Spinal cord (tissue), 9 donors: ENCODE measurements at regions not wholly inside any gene's neighbourhood (a gene's known extent, or its start where the extent isn't known, plus 50 kb on each side); places are given as distances from the start of the nearest gene placed in this dataset.
"Not testable (repeated sequence)": the region's sequence is repeated elsewhere in the genome, so short reads cannot be mapped to it uniquely, and the experiment has no call there.

Source experiments
- DNase-seq, 6 donors: peaks; one replicate each; pipeline versions ENCODE4 v3.0.0 to v3.0.0-alpha.2; 2013 to 2015; ENCODE audit warnings: low spot score in 6 of 6, low read depth in 4 of 6
- H3K27ac ChIP-seq: one replicate; pipeline ENCODE4 v1.5.1; 2013; ENCODE audit warnings: low read depth, low read length, control low read depth
- H3K27me3 ChIP-seq: one replicate; pipeline ENCODE4 v1.6.1; 2013; ENCODE audit warnings: low read length; ENCODE audit not compliant: control insufficient read depth, insufficient read depth
- H3K36me3 ChIP-seq: one replicate; pipeline ENCODE4 v1.6.1; 2013; ENCODE audit warnings: low read length; ENCODE audit not compliant: control insufficient read depth, insufficient read depth
- H3K4me1 ChIP-seq: one replicate; pipeline ENCODE4 v1.6.1; 2013; ENCODE audit warnings: low read length; ENCODE audit not compliant: control insufficient read depth, insufficient read depth
- H3K4me3 ChIP-seq: one replicate; pipeline ENCODE4 v1.5.1; 2013; ENCODE audit warnings: low read depth, low read length, control low read depth
- H3K9me3 ChIP-seq: one replicate; pipeline ENCODE4 v1.6.1; 2013; ENCODE audit warnings: low read length; ENCODE audit not compliant: control insufficient read depth, insufficient read depth
- WGBS: methylation state at CpG from one replicate; pipeline ENCODE4 v1.1.5; 2013; ENCODE audit warnings: missing lambda C conversion rate; ENCODE audit not compliant: insufficient coverage; 5-methylcytosine and 5-hydroxymethylcytosine counted together
- donor health status: healthy.

DNA sequence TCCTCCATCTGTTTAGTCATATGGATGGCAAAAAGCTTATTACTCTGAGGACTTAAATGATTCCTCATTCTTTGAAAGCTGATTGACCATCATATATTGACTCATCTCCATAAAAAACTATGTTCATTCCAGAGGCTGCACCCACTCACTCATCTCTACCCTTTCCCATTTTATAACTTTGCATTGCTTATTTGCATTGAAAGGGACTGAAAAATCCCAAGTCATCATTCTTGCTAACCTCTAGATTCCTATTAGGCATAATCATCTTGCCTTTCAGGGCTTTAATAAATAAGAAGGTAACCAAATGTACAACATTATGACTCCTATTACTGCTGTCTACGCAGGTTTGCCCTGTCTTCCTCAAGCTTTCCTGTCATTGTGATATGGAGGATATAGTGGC lies 1180.3 kb upstream of the B3GALT2 start:
- Histone ChIP-seq H3K27ac (no peak overlapping the region), H3K9me3 (no peaks in the 10 kb centered on the region), H3K27me3 (no peaks in the 10 kb centered on the region), H3K36me3 (no peaks in the 10 kb centered on the region), H3K4me3 (no peak overlapping the region), H3K4me1 (no peaks in the 10 kb centered on the region)
- no peak for DNase-seq
- WGBS = no CpG with 5 or more reads among the region's 1 CpG

DNA sequence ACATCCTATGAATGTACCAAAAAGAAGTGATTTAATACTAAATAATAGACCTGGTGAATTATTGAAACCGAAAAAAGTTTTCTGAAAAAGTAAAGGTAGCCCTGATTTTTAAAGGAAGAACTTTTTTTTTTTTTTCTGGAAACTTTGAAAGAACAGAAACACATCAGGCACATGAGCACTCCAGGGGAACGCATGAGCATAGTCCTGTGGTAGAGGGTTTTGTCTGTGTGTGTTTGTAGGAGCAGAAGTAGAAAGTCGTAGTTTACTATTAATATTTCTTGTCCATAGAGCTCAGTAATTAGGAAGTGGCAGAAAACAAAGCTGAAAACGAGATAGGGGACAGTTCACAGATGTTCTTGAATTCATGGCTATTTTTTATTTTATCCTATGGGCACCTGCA lies 1175.9 kb upstream of the B3GALT2 start:
- WGBS = 50% methylated on average over 2 of the region's 4 CpGs
- Histone ChIP-seq H3K36me3 (no peaks in the 10 kb centered on the region), H3K27ac (no peak overlapping the region), H3K27me3 (no peaks in the 10 kb centered on the region), H3K9me3 (no peaks in the 10 kb centered on the region), H3K4me3 (no peak overlapping the region), H3K4me1 (no peaks in the 10 kb centered on the region)
- DNase-seq = no peak

DNA sequence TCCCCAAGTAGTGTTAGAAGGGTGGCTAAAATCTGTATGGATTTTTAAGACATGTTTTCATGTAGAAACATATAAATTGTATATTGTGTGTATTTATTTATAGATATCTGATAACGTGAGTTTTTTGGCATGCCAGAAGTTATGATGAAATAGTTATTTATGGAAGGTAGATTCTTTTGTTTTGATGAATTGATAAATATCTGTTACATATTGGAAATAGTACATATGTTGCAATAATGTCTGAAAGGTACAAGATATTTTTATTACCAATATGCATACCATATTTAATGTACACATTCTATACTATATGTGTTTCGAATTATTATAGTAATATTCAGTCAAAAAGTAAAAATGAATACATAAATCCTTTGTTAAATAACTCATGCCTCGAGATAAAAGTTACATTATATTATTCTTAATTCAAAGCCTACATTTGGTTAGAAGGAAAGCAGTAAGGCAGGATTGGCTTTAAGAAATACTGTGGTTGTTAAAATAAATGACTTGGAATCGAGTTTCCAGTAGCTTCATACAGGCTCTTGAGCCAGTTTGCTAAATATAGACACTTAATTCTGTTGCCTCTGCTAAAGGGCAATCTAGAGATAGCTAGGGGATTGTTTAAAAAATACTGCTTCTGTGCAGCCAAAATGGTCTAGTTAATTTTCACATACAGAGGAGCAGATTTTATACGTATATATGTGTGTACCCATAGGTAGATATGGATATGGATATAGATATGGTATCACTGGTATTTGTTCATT lies 1175.1 kb upstream of the B3GALT2 start:
- H3K27ac ChIP-seq = no peak overlapping the region
- no CpG with 5 or more reads among the region's 5 CpGs for WGBS
- DNase-seq = peak in 2 of 6 donors; percentile 4 to 45
- H3K9me3 ChIP-seq = no peaks in the 10 kb centered on the region
- H3K27me3 ChIP-seq = no peaks in the 10 kb centered on the region
- H3K4me3 ChIP-seq = no peak overlapping the region
- H3K4me1 ChIP-seq = no peaks in the 10 kb centered on the region
- H3K36me3 ChIP-seq = no peaks in the 10 kb centered on the region

DNA sequence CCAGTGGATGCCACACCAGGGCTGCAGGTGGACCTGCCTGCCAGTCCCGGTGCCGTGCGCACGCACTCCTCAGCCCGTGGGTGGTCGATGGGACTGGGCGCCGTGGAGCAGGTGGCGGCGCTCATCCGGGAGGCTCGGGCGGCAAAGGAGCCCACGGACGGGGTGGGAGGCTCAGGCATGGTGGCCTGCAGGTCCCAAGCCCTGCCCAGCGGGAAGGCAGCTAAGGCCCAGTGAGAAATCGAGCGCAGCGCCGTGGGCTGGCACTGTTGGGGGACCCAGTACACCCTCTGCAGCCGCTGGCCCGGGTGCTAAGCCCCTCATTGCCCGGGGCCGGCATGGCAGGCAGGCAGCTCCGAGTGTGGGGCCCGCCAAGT lies 1171.8 kb upstream of the B3GALT2 start:
- Histone ChIP-seq H3K4me3 (no peak overlapping the region), H3K36me3 (no peaks in the 10 kb centered on the region), H3K9me3 (no peaks in the 10 kb centered on the region), H3K4me1 (no peaks in the 10 kb centered on the region), H3K27ac (no peak overlapping the region), H3K27me3 (no peaks in the 10 kb centered on the region)
- DNase-seq = no peak
- WGBS = 98% methylated on average over 26 of the region's 26 CpGs

DNA sequence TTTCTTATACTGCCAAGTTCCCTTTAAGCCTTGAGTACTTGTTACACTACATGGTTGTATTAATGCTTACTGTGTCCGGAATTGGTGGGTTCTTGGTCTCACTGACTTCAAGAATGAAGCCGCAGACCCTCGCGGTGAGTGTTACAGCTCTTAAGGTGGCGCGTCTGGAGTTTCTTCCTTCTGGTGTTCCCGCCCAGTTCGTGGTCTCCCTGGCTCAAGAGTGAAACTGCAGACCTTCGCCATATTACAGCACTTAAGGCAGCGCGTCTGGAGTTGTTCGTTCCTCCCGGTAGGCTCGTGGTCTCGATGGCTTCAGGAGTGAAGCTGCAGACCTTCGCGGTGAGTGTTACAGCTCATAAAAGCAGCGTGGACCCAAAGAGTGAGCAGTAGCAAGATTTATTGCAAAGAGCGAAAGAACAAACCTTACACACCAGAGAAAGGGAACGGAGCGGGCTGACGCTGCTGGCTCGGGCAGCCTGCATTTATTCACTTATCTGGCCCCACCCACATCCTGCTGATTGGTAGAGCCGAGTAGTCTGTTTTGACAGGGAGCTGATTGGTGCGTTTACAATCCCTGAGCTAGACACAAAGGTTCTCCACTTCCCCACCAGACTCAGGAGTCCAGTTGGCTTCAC lies 1171.3 kb upstream of the B3GALT2 start:
- H3K4me1 ChIP-seq, H3K27me3 ChIP-seq, H3K27ac ChIP-seq, H3K9me3 ChIP-seq, H3K4me3 ChIP-seq, H3K36me3 ChIP-seq, DNase-seq: not testable (repeated sequence)
- 96% methylated on average over 13 of the region's 25 CpGs for WGBS

DNA sequence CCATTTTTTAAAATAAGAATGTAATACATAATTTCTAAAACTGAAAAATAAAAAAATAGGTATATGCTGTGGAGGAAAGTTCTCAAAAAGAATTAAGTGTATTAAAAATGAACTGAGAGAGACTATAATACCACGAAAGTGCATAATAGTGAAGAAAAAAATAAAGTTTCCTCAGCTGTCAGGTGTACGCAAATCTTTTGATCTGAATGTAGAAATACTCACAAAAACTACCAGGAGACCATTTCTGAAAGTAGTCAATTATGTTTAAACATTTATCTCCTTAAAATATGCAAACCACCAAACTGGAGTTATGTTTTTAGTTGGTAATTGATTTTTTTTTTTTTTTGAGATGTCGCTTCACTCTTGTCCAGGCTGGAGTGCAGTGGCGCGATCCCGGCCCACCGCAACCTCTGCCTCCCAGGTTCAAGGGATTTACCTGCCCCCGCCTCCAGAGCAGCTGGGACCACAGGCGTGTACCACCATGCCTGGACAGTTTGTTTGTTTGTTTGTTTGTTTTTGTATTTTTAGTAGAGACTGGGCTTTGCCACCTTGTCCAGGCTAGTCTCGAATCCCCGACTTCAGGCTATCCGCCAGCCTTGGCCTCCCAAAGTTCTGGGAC lies 1169.2 kb upstream of the B3GALT2 start:
- Histone ChIP-seq H3K4me3 (no peak overlapping the region), H3K27me3 (no peaks in the 10 kb centered on the region), H3K9me3 (no peaks in the 10 kb centered on the region), H3K27ac (no peak overlapping the region), H3K4me1 (no peaks in the 10 kb centered on the region), H3K36me3 (no peaks in the 10 kb centered on the region)
- 95% methylated on average over 7 of the region's 12 CpGs for WGBS
- no peak for DNase-seq

DNA sequence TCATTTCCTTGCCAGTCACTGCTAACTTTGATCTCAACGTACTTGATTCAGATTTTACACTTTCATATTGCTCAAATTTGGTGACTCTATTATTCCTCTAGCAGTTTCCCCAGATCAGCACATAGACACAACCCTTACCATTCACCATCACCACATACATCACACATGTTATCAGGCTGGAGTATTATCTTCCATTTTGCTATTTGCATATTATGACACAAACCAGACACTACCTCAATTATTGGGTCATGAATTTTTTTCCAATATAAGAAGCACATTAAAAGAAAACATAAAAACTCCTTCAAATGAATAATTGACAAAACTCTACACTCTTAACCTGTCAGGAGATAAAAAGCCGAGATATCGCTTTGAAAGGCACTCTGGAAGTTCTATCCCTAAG lies 1166.7 kb upstream of the B3GALT2 start:
- whole genome bisulfite sequencing = 75% methylated on average over 1 of the region's 3 CpGs
- Histone ChIP-seq H3K9me3 (no peaks in the 10 kb centered on the region), H3K27me3 (no peaks in the 10 kb centered on the region)

DNA sequence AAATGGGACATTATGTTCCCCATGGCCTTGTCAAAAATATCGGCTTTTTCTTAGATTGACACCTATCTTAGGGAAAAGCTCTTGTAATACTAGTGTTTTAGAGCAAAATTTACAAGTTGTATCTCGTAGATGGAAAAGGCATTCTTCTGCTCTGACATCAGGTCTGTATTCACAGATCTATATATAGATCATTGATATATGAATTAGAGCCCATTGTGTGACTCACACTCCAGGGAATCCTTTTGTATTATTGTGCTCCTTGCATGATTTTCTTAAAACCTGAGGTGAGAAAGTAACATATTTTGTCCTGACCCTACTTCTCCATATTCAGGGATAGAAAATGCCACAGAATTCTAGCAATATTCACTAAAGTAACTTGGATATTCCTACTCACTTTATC lies 1160.8 kb upstream of the B3GALT2 start:
- H3K4me3 ChIP-seq = no peak overlapping the region
- no peaks in the 10 kb centered on the region for H3K9me3 ChIP-seq
- no peaks in the 10 kb centered on the region for H3K4me1 ChIP-seq
- no peaks in the 10 kb centered on the region for H3K36me3 ChIP-seq
- no peaks in the 10 kb centered on the region for H3K27me3 ChIP-seq
- H3K27ac ChIP-seq = no peak overlapping the region
- DNase-seq = no peak
- WGBS = no CpG with 5 or more reads among the region's 2 CpGs

More for the DNA sequence above, 1166.7 kb upstream of the B3GALT2 start:
- H3K27ac ChIP-seq = no peak overlapping the region
- DNase-seq = no peak
- no peaks in the 10 kb centered on the region for H3K4me1 ChIP-seq
- H3K36me3 ChIP-seq = no peaks in the 10 kb centered on the region
- no peak overlapping the region for H3K4me3 ChIP-seq

DNA sequence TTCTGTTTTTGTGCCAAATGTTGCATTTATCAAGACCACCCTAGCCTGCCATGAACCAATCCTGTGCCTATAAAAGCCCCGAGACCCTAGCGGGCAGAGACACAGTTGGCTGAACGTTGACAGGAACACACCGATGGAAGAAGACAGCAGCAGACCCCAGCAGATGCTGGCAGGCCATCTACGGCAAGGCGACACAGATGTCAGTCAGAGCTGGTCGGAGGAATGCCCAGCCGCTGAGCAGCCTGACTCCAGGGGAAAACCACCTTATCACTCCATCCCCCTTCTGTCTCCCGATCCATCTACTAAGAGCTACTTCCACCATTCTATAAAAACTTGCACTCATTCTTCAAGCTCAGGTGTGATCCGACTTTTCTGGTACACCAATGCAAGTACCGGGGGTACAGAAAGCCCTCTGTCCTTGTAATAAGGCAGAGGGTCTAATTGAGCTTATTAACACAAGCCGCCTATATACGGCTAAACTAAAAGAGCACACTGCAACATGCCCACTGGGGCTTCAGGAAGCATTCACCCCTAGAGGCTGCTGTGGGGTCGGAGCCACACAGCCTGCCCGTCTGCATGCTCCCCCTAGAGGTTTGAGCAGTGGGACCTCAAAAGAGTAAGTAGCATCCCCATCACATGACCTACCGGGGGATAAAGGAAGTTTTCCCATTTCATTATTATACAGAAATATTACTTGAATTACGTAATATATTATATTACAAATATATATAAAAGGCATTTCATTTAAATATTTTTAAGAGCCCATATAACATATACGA lies 1156.3 kb upstream of the B3GALT2 start:
- H3K4me1 ChIP-seq = no peaks in the 10 kb centered on the region
- no peaks in the 10 kb centered on the region for H3K36me3 ChIP-seq
- no peak for DNase-seq
- H3K4me3 ChIP-seq = no peak overlapping the region
- no peaks in the 10 kb centered on the region for H3K27me3 ChIP-seq
- H3K9me3 ChIP-seq = no peaks in the 10 kb centered on the region
- 85% methylated on average over 11 of the region's 18 CpGs for WGBS
- no peak overlapping the region for H3K27ac ChIP-seq
